GM19043 (cell line): ENCODE measurements at regions not wholly inside any gene's neighbourhood (a gene's known extent, or its start where the extent isn't known, plus 50 kb on each side); places are given as distances from the start of the nearest gene placed in this dataset.

ENCODE experiments used
- ATAC-seq: cut with Tn5 transposase; IDR thresholded peaks from one replicate; pipeline ENCODE4 v1.9.1; 2021; ENCODE audit warnings: low read depth; ENCODE audit not compliant: unreplicated experiment

DNA sequence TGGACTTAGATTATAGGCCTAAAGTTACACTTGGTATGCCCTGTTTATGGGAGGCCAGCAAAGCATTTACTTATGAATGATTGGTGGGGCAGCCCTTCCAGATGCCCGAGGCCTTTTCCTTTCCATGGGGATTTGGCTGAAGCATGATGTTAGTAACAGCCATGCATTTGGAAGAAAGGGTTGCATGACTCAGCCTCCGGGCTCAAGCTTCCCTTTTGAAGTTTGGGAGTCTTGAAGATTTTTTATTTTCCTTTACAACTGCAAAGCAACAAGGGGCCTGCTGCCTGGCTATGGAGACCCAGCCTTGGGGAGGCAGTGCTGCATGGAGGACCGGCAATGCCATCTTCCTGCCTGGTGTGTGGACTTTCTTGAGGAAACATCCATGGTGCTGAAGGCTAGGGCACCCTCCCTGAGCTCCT is 244.7 kb downstream of the ICE1 start:
- no peak for ATAC-seq

DNA sequence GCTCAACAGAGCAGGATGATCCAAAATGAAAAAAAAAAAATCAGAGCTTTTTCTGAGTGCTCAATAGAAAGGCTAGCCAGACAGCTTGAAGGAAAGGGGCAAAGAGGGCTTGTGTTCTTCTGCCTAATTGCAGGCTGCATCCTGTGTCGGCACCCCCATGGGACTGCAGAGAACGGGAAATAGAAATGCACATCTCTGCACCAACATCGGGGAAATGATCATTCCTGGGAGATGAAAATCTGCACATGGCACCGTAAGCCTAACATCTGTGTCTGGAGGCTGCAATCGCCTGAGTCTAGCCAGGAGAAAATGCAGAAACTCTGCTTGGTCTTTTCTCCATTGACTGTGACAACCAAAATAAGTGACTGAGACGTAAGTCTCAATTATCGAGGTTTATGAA is 243.9 kb downstream of the ICE1 start:
- ATAC-seq, result no peak

GRCh38 chr5:5666076-5666365 is 243.5 kb downstream of the ICE1 start:
- no peak for ATAC-seq

DNA sequence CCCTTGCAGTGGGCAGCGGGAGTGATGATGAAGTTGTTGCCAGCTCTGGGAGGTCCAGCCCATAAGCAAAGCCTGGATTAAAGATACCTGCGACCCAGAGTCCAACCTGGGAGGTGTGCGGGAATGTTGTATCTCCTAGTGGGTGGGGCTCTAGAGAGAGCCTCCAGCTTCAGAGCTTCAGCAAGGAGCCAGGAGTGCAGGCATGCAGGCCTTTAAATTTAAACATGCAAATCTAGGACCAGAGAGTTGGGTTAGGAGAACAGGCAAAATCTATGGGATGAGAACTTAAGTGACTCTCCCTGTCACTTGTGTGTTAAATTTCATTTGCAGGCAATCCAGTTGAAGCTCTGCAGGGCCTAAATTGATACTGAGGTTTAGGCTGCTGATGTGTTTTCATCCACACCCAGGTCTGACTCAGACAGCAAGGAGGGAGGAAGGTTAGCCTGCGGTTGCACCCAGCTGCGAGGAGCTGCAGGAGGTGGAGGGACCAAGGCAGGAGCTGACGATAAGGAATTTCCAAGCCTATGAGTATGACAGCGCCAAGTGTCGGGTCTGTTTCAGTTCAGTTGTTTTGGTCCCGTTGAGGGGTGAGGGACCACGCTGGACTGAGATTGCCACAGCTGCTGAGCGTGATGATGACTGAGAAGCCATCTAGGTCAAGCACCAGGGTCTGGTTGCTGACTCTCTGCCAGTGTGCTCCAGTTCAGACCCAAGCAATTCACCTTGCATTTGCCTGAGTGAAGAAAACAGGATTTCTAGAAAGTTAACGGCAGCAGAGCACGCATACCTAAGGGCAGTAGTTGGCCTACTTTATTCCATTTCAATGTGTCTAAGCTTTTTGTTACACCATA is 243.0 kb downstream of the ICE1 start:
- ATAC-seq, result no peak

DNA sequence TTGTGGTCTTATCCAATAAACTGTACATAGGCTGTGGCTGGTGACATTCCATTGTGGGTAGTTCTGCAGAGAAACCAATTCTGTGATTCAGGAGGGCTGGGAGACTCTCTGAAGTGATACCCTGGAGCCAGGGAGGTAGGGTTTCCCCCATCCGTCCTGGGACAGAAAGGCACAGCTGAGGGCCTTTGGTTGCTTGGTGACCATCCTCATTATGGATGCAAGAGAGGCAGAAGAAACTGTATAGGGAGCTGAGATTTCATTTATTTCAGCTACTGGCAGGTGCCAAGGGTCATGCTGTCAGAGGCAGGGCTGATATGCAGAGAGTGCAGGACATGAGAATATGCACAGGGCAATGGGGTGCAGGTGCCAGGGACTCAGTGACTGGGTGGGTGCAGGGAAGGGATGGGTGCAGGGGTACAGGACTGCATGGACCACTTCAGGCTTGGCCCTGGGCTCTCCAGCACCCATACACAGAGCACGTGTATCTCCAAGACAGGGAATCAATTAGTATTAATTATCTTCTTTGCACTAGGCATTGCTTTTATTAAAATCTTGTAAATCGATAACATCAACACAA is 236.5 kb downstream of the ICE1 start:
- no peak for ATAC-seq

DNA sequence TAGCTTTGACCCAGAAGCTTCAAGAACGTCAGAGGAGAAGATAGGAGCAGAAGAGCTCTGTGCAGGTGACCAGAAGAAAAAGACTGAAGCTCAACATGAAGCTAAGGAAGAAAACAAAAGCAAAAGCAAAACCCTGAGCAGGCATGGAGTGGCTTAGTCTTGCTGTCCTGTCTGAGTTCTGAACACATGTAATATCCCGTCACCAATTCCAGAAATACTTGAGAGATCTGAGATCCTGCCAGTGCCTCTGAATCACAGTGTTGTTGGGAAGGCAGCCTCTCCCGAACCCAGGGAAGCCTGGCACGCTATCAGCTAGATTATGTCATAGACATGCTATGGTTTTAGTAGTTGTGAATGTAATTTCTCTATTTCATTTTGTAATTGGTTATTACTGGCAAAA is 235.7 kb downstream of the ICE1 start:
- no peak for ATAC-seq

GRCh38 chr5:5652181-5652580 is 229.7 kb downstream of the ICE1 start:
- ATAC-seq, result no peak

DNA sequence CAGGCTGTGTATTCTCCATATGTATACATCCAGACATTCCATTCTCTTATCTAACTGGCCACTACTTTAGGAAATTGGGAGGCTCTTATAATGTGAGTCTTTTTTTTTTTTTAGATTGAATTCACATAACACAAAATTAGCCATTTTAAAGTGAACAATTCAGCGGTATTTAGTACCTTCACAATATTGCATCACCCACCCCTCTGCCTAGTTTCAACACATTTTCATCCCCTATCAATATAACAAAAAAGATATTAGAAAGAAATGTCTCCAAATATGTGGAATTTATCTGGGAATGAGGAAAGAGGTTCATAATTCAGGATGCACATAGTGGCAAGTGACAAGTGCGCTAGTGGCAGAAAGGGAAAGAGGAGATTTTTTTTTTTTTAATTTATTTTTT is 228.5 kb downstream of the ICE1 start:
- ATAC-seq, result no peak

DNA sequence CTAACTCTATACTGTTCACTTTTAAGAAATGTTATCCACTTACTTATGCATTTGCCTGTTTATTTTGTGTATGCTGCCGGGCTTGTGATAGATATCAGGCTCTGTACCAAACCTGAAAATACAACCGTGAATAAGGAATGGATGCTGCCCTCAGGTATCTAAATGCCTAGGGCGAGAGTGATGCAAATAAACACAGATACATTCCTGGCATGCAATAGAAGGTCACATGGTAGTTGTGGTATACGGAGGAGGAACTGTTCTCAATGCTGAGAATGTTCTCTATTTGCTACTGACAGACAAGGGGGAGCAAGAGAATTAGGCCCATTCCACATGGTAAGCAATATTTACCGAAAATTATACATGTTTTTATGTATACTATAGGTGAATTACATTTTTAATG is 227.8 kb downstream of the ICE1 start:
- ATAC-seq, result no peak

DNA sequence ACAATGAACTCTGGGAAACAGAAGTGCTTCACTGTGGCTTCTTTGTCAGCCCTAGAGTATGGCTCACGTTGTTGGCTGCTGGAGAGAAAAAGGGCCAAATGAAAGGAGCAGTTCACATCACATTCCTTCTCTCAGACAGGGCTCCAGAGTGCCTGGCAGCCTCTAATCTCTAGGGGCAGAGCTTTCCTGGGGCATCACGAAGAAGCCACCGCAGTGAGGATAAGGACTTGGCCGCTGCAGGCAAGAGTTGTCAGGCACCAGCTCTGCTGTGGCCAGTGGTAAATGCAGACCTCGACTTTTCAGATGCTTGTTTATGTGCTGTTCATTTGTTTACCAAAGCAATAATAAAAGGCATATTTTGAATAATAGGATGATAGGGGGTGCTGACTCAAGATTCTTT is 227.2 kb downstream of the ICE1 start:
- ATAC-seq, result no peak

- ATAC-seq, result no peak
Observed at GRCh38 chr5:5648694-5649093, 226.2 kb downstream of the ICE1 start.

- ATAC-seq, result no peak
Observed at GRCh38 chr5:5645891-5646290, 223.4 kb downstream of the ICE1 start.

- no peak for ATAC-seq
Observed at GRCh38 chr5:5645198-5645597, 222.7 kb downstream of the ICE1 start.

DNA sequence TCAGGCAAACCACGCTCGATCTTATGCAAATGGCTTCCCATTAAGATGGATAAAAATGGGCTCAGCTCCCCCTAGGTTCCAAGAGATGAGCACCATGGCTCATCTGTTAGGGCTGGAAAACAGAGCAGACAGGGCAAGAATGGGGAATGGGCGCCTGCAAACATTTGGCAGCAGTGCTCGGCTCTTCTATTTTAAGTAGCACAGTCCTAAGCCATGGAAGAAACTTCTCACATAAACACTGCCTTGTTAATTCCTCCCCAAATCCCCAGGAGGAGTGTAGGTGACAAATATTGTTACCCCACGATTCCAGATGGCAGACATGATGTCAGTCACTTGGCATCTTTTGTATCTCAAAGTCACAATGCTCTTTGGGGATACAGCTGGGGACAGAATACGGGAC is 221.8 kb downstream of the ICE1 start:
- ATAC-seq, result no peak

- no peak for ATAC-seq
Observed at GRCh38 chr5:5643481-5643880, 221.0 kb downstream of the ICE1 start.

GRCh38 chr5:5638211-5638610 is 215.7 kb downstream of the ICE1 start:
- no peak for ATAC-seq

DNA sequence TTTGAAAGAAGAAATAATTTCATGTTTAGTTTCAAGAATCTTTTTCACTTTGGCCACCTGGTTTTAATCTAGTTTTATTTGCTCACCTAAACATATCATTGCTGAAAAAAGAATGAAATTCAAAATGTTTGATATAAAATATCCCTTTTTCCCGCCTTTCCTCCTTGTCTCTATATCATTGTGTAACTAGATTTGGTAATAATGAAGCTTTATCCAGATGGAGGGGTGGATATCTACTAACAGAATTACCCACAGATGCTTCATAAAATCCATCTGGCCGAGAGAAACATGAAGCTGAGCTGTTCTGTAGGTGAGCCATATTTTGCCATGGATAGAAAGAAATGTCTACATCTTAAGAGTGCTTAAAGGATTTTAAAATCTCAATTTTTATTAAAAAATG is 214.7 kb downstream of the ICE1 start:
- ATAC-seq, result no peak

DNA sequence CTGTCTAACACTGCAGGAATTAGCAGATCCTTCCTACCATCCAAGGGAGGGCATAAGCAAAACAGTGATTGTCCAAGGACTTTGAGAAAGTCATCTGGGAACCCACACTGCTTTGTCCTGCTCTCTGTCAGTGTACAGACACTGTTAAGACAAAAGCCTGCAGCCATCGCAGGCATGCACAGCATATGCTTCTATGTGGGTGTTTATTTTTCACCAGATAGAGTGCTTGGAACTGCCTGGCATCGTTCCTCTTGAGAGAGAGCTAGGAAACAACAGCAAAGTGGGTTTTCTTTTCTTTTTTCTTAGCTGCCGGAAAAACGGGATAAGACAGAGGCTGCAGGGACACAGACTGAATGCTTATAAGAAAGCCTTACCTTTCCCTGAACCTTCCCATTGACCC is 212.3 kb downstream of the ICE1 start:
- ATAC-seq, result no peak

- no peak for ATAC-seq
Observed at GRCh38 chr5:5633579-5633978, 211.1 kb downstream of the ICE1 start.

- ATAC-seq, result no peak
Observed at GRCh38 chr5:5632678-5633077, 210.2 kb downstream of the ICE1 start.

- ATAC-seq, result no peak
Observed at GRCh38 chr5:5629607-5629978, 207.1 kb downstream of the ICE1 start.

DNA sequence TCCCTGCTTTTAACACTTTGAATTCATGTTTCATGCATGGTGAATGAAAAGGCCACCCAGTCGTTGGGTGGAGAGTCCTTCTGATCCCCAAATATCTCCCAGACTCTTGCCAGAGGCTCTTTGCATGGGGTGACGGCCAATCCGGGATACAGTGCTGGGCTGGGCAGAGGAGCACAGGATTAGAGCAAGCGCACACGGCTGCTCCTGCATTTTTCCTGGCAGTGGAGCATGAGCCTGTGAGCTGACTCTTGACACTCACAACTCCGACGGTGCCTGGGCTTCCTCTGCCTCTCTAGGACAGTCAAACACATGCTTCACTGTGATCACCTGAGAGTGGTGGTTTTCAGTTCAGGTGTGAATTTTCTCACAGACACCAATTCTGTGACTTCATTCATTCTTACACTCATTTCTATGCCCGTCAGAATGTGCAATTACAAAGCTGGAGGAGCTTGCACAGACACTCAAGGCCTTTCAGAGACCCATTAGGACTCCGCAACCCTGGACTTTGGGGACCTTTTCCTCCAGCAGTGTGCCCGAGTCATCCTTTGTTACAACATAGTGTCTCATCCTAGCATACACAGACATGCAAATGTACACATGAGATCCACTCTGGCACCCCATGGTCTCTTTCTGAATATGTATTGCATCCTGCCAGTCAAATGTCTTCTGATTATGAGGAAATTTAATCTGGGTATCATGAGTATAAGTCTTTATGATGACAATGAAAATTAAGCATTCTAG is 206.6 kb downstream of the ICE1 start:
- ATAC-seq, result no peak
